ENCODE measurements at regions not wholly inside any gene's neighbourhood (a gene's known extent, or its start where the extent isn't known, plus 50 kb on each side); places are given as distances from the start of the nearest gene placed in this dataset.

- no peak for TF ChIP-seq ZBTB33 (IDR thresholded peaks at IDR 0.05)
Measured at GRCh38 chr5:167725264-167725663, 566.2 kb upstream of the WWC1 start (continued).

GRCh38 chr5:167725741-167726140 is 565.7 kb upstream of the WWC1 start:
- TF ChIP-seq TAF1 (conservative IDR thresholded peaks at IDR 0.05) (no peak), HNF4G (IDR thresholded peaks at IDR 0.05) (no peak), HNF4A (conservative IDR thresholded peaks at IDR 0.05) (no peak), SP1 (IDR thresholded peaks at IDR 0.05) (no peak), FOXA1 (IDR thresholded peaks at IDR 0.05) (no peak), GABPA (IDR thresholded peaks at IDR 0.05 in 1 of 2, conservative IDR thresholded peaks at IDR 0.05 in 1 of 2) (no peak), MAX (IDR thresholded peaks at IDR 0.05) (no peak), ZBTB33 (IDR thresholded peaks at IDR 0.05) (no peak), FOXA2 (IDR thresholded peaks at IDR 0.05) (no peak), JUND (IDR thresholded peaks at IDR 0.05) (no peak), EGR1 (IDR thresholded peaks at IDR 0.05; ENCODE audit: low read depth in 2 of 2) (no peak)
- TF ChIP-seq, protein P1, sequence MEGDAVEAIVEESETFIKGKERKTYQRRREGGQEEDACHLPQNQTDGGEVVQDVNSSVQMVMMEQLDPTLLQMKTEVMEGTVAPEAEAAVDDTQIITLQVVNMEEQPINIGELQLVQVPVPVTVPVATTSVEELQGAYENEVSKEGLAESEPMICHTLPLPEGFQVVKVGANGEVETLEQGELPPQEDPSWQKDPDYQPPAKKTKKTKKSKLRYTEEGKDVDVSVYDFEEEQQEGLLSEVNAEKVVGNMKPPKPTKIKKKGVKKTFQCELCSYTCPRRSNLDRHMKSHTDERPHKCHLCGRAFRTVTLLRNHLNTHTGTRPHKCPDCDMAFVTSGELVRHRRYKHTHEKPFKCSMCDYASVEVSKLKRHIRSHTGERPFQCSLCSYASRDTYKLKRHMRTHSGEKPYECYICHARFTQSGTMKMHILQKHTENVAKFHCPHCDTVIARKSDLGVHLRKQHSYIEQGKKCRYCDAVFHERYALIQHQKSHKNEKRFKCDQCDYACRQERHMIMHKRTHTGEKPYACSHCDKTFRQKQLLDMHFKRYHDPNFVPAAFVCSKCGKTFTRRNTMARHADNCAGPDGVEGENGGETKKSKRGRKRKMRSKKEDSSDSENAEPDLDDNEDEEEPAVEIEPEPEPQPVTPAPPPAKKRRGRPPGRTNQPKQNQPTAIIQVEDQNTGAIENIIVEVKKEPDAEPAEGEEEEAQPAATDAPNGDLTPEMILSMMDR (IDR thresholded peaks at IDR 0.05; ENCODE audit: low read depth, low read length, missing input control) = no peak
- H3K9ac ChIP-seq (ENCODE audit: low read depth in 1 of 2, low read length in 2 of 2) = no peak overlapping the region
- 90% methylated on average over 7 of the region's 7 CpGs for WGBS

DNA sequence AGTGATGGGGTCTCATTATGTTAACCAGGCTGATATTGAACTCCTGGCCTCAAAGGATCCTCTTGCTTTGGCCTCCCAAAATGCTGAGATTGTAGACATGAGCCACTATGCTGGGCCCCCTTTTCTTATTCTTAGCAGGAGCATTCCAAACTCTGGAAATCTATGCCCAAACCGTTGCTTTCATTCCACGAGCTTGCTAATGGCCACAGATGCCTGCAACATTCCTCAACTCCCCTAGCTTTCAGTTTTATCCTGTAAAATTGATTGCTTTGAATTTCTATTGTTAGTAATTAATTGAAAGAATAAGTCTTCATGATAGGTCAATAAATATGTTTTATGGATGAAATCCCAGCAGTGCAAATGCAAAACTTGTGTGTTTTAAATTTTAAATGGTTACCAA is 564.8 kb upstream of the WWC1 start:
- Histone ChIP-seq H3K27ac (ENCODE audit: low read depth in 1 of 2, low read length in 2 of 2) (no peak overlapping the region), H3K9ac (ENCODE audit: low read depth in 1 of 2, low read length in 2 of 2) (no peak overlapping the region), H3K36me3 (ENCODE audit: control insufficient read depth in 4 of 4, insufficient read depth in 3 of 4, low read depth in 1 of 4, low read length in 3 of 4) (no peaks in the 10 kb centered on the region), H3K9me3 (ENCODE audit: control insufficient read depth in 4 of 4, low read length in 3 of 4) (no peaks in the 10 kb centered on the region), H3K4me1 (ENCODE audit: control insufficient read depth in 4 of 4, insufficient read depth in 4 of 4, low read length in 3 of 4) (no peaks in the 10 kb centered on the region), H3K4me3 (ENCODE audit: low read depth in 1 of 3, low read length in 3 of 3) (no peak overlapping the region), H3K27me3 (ENCODE audit: control insufficient read depth in 4 of 4, insufficient read depth in 4 of 4, low read length in 3 of 4) (no peaks in the 10 kb centered on the region)
- 73% methylated on average over 2 of the region's 2 CpGs for WGBS
- no peak for DNase-seq (ENCODE audit: low spot score)
- TF ChIP-seq, protein P2, sequence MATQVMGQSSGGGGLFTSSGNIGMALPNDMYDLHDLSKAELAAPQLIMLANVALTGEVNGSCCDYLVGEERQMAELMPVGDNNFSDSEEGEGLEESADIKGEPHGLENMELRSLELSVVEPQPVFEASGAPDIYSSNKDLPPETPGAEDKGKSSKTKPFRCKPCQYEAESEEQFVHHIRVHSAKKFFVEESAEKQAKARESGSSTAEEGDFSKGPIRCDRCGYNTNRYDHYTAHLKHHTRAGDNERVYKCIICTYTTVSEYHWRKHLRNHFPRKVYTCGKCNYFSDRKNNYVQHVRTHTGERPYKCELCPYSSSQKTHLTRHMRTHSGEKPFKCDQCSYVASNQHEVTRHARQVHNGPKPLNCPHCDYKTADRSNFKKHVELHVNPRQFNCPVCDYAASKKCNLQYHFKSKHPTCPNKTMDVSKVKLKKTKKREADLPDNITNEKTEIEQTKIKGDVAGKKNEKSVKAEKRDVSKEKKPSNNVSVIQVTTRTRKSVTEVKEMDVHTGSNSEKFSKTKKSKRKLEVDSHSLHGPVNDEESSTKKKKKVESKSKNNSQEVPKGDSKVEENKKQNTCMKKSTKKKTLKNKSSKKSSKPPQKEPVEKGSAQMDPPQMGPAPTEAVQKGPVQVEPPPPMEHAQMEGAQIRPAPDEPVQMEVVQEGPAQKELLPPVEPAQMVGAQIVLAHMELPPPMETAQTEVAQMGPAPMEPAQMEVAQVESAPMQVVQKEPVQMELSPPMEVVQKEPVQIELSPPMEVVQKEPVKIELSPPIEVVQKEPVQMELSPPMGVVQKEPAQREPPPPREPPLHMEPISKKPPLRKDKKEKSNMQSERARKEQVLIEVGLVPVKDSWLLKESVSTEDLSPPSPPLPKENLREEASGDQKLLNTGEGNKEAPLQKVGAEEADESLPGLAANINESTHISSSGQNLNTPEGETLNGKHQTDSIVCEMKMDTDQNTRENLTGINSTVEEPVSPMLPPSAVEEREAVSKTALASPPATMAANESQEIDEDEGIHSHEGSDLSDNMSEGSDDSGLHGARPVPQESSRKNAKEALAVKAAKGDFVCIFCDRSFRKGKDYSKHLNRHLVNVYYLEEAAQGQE (IDR thresholded peaks at IDR 0.05) = no peak
- TF ChIP-seq EGR1 (IDR thresholded peaks at IDR 0.05; ENCODE audit: low read depth in 2 of 2) = no peak
- TF ChIP-seq, protein P3, sequence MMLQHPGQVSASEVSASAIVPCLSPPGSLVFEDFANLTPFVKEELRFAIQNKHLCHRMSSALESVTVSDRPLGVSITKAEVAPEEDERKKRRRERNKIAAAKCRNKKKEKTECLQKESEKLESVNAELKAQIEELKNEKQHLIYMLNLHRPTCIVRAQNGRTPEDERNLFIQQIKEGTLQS (IDR thresholded peaks at IDR 0.05) = no peak
- TF ChIP-seq HNF4A (conservative IDR thresholded peaks at IDR 0.05) = no peak
- TF ChIP-seq NR2F2 (IDR thresholded peaks at IDR 0.05) = no peak
- TF ChIP-seq RAD21 (IDR thresholded peaks at IDR 0.05) = no peak
- TF ChIP-seq, protein P1 (IDR thresholded peaks at IDR 0.05; ENCODE audit: low read depth, low read length, missing input control) = no peak
- TF ChIP-seq YY1 (IDR thresholded peaks at IDR 0.05) = no peak
- no peak for TF ChIP-seq FOXA1 (IDR thresholded peaks at IDR 0.05)
- no peak for TF ChIP-seq SP1 (IDR thresholded peaks at IDR 0.05)
- TF ChIP-seq HNF4G (IDR thresholded peaks at IDR 0.05) = no peak
- TF ChIP-seq FOXA2 (IDR thresholded peaks at IDR 0.05) = no peak
- no peak for TF ChIP-seq RXRA (IDR thresholded peaks at IDR 0.05)
- TF ChIP-seq TAF1 (conservative IDR thresholded peaks at IDR 0.05) = no peak
- no peak for TF ChIP-seq MAX (IDR thresholded peaks at IDR 0.05)
- no peak for TF ChIP-seq JUND (IDR thresholded peaks at IDR 0.05)

More at GRCh38 chr5:167725741-167726140, 565.7 kb upstream of the WWC1 start:
- H3K27ac ChIP-seq (ENCODE audit: low read depth in 1 of 2, low read length in 2 of 2) = no peak overlapping the region
- DNase-seq (ENCODE audit: low spot score) = no peak
- no peaks in the 10 kb centered on the region for H3K9me3 ChIP-seq (ENCODE audit: control insufficient read depth in 4 of 4, low read length in 3 of 4)
- H3K36me3 ChIP-seq (ENCODE audit: control insufficient read depth in 4 of 4, insufficient read depth in 3 of 4, low read depth in 1 of 4, low read length in 3 of 4) = no peaks in the 10 kb centered on the region
- H3K27me3 ChIP-seq (ENCODE audit: control insufficient read depth in 4 of 4, insufficient read depth in 4 of 4, low read length in 3 of 4) = no peaks in the 10 kb centered on the region
- no peaks in the 10 kb centered on the region for H3K4me1 ChIP-seq (ENCODE audit: control insufficient read depth in 4 of 4, insufficient read depth in 4 of 4, low read length in 3 of 4)
- H3K4me3 ChIP-seq (ENCODE audit: low read depth in 1 of 3, low read length in 3 of 3) = no peak overlapping the region

All from liver (tissue), 8 donors.